ENCODE measurements at regions not wholly inside any gene's neighbourhood (a gene's known extent, or its start where the extent isn't known, plus 50 kb on each side); places are given as distances from the start of the nearest gene placed in this dataset.

GRCh38 chr3:83320726-83321125 is 1559.3 kb upstream of the GBE1 start:
- Histone ChIP-seq H3K27me3 (ENCODE audit: insufficient read depth, low read length) (no peaks in the 10 kb centered on the region), H4K8ac (replicated peaks; ENCODE audit: insufficient read length, low read depth, low read length) (no peak overlapping the region), H4K91ac (ENCODE audit: insufficient read length, low read depth, low read length) (no peak overlapping the region), H3K4me2 (ENCODE audit: insufficient read depth, insufficient read length, low read length) (no peak overlapping the region), H3K23ac (ENCODE audit: insufficient read length, low read depth, low read length) (no peak overlapping the region), H3K9ac (ENCODE audit: extremely low read depth, insufficient read length, low read length) (no peak overlapping the region), H3K79me2 (ENCODE audit: insufficient read depth, low read length) (no peaks in the 10 kb centered on the region), H2BK12ac (ENCODE audit: insufficient read length, low read depth, low read length) (no peak overlapping the region), H3K9me3 (ENCODE audit: control insufficient read depth, low read depth, low read length) (no peaks in the 10 kb centered on the region), H2AK5ac (ENCODE audit: insufficient read length, low read length) (no peak overlapping the region), H4K20me1 (ENCODE audit: control insufficient read depth, insufficient read depth, insufficient read length) (no peaks in the 10 kb centered on the region), H3K18ac (ENCODE audit: insufficient read length, low read depth, low read length) (no peak overlapping the region), H2BK120ac (ENCODE audit: low read depth, low read length, poor library complexity, severe bottlenecking) (no peak overlapping the region), H3K23me2 (ENCODE audit: insufficient read length, low read depth, low read length, poor library complexity, severe bottlenecking) (no peaks in the 10 kb centered on the region), H3K79me1 (ENCODE audit: insufficient read depth, low read depth, low read length, poor library complexity, severe bottlenecking) (no peaks in the 10 kb centered on the region), H2BK5ac (ENCODE audit: insufficient read length, low read length) (no peak overlapping the region), H3K4me1 (ENCODE audit: insufficient read depth, low read length) (no peaks in the 10 kb centered on the region), H3T11ph (ENCODE audit: low read length) (no peak overlapping the region), H3K27ac (ENCODE audit: insufficient read length, low read depth, low read length) (no peak overlapping the region), H3K56ac (ENCODE audit: insufficient read length, low read depth, low read length) (no peak overlapping the region), H3K14ac (ENCODE audit: insufficient read depth, low read length) (no peak overlapping the region), H2BK20ac (ENCODE audit: low read depth, low read length, poor library complexity, severe bottlenecking) (no peak overlapping the region), H4K5ac (ENCODE audit: insufficient read length, low read depth, low read length) (no peak overlapping the region), H2BK15ac (ENCODE audit: low read depth, low read length) (no peak overlapping the region), H2AFZ (ENCODE audit: low read length) (no peak overlapping the region), H3K4ac (ENCODE audit: low read depth, low read length) (no peak overlapping the region)
- Mint-ChIP-seq H3K27ac (no peak overlapping the region), H3K9me3 (no peaks in the 10 kb centered on the region; a peak in 1 of 5 replicates), H3K36me3 (ENCODE audit: insufficient read depth in 1 of 3, low read depth in 3 of 3) (no peaks in the 10 kb centered on the region), H3K4me3 (no peak overlapping the region), H3K4me1 (peaks cover 20 to 21% of the 10 kb centered on the region in 2 experiments), H3K27me3 (ENCODE audit: low read depth) (no peaks in the 10 kb centered on the region)
- no peak for DNase-seq
- TF ChIP-seq, protein P1, sequence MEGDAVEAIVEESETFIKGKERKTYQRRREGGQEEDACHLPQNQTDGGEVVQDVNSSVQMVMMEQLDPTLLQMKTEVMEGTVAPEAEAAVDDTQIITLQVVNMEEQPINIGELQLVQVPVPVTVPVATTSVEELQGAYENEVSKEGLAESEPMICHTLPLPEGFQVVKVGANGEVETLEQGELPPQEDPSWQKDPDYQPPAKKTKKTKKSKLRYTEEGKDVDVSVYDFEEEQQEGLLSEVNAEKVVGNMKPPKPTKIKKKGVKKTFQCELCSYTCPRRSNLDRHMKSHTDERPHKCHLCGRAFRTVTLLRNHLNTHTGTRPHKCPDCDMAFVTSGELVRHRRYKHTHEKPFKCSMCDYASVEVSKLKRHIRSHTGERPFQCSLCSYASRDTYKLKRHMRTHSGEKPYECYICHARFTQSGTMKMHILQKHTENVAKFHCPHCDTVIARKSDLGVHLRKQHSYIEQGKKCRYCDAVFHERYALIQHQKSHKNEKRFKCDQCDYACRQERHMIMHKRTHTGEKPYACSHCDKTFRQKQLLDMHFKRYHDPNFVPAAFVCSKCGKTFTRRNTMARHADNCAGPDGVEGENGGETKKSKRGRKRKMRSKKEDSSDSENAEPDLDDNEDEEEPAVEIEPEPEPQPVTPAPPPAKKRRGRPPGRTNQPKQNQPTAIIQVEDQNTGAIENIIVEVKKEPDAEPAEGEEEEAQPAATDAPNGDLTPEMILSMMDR (conservative IDR thresholded peaks at IDR 0.05) = no peak
